HG02759 (cell line): ENCODE measurements at regions not wholly inside any gene's neighbourhood (a gene's known extent, or its start where the extent isn't known, plus 50 kb on each side); places are given as distances from the start of the nearest gene placed in this dataset.
"Not testable (repeated sequence)": the region's sequence is repeated elsewhere in the genome, so short reads cannot be mapped to it uniquely, and the experiment has no call there.

Experiments used
- ATAC-seq: cut with Tn5 transposase; IDR thresholded peaks from one replicate; pipeline ENCODE4 v1.9.1; 2021; ENCODE audit warnings: mild to moderate bottlenecking, moderate library complexity; ENCODE audit not compliant: unreplicated experiment

DNA sequence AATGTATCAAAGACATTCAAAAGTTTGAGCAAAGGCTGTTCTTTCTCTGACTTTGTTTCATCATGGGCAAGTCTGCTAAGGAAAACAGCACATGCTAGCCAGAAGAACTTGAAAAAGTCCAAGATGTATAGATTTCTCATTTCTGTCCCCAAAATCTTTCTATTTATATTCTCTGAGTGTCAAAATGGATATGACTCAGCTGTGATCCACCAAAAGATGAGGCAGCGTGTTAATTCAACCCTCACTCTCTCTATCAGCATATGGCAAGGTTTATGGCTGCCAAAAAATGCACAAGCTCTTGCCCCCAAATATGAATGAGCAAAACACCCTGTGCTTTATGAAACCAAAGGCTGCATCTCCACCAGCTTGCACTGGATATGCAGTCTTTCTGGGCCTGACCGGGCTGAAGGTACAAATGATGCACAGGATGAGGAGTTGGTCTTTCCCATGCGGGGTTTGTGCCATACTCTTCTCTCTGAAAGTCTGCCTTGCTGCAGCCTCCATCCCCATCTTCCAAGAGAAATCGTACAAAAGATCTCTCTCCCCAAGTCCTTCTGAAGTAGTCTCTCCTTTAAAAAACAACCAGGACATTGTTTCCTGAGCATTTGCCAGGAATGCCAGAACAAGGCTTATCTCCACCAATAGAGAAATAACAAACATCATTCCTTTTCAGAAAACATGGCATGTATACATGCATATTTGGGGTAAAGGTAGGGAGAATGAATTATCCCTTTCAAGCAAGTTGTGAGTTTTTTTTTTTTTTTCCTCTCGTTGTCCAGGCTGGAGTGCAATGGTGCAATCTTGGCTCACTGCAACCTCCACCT, 203.4 kb downstream of the TMX1 start:
- ATAC-seq, result no peak

DNA sequence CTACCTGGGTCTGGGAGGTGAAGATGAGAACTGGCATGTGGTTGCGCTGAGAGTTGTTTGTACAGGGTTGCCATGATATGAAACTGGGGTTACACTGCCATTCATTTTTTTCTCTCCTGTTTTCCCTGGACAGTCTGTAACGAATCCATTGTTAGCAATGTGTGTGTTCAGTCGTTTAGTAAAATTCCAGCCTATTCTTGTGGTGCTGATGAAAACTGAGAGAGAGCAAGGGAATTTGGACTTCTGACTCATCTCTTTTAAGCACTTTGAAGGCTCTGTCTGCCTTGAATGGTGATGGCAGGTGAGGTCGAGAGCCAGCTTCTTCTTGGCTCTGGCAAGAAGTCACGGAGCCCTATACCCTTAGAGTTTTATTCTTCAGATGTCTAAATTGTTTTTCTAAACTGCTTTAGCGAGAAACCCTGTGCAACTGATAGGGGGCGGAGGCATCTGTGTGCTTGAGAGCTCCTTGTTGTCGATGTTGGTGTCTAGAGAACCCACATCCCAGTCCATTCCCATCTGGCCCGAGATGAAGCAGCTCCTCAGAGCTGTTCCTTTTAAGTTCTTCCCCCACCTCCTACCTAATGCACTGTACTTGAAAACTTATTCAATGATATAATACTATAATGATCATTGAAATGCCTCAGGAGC, 204.4 kb downstream of the TMX1 start:
- no peak for ATAC-seq

DNA sequence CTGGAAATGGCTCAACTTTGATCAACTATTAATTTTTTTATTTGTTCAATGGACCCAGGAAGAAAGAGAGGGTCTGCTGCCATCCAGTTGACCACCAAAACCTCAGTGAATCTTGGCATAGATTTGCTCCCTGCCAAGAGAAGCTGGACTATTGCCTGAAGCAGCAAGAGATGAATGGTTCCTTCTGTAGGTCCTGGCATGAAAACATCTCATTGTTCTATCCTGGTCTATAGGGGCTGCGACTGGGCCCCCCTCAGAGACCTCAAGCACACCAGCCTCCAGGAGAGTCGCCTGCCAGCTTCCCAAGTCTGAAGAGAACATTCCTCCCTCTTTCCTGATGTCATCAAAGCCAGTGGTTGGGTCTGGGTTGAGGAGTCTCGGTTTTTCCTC, 204.9 kb downstream of the TMX1 start:
- ATAC-seq, result no peak

DNA sequence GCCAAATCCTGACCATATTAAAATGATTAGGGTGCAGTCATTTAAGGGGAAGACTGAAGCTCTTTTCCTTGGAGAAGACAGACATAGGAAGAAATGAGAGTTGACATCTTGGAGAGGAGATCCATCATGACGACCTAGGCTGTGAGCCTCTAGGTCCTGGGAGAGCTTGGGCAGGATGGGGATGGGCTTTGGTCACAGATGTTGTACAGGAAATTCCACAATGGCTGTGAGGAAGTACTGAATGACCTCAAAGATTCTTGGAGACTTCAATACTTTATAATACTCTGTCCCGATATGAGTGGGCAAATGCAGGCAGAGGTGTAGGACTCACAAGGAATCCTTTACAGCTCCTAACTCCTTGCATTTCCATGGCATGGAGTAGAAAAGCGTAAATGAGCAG, 204.9 kb upstream of the FRMD6 start:
- no peak for ATAC-seq

DNA sequence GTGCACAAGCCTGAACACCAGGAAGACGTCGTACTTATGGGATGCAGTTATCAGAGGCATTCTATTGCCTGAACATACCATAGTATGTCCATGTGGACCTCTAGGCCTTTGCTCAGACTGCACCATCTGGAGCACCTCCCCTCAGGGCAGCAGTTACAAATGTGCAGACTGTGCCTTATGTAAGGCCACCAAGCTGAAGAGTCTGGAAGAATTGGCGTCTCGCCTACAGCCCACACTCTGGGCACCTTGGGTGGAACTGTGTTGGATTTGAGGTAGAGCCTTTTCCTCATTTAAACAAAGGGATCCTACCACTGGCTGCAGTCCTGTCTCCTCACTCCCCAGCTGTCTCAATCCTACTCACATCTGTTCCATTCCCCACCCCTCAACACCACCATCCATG, 204.3 kb upstream of the FRMD6 start:
- no peak for ATAC-seq

DNA sequence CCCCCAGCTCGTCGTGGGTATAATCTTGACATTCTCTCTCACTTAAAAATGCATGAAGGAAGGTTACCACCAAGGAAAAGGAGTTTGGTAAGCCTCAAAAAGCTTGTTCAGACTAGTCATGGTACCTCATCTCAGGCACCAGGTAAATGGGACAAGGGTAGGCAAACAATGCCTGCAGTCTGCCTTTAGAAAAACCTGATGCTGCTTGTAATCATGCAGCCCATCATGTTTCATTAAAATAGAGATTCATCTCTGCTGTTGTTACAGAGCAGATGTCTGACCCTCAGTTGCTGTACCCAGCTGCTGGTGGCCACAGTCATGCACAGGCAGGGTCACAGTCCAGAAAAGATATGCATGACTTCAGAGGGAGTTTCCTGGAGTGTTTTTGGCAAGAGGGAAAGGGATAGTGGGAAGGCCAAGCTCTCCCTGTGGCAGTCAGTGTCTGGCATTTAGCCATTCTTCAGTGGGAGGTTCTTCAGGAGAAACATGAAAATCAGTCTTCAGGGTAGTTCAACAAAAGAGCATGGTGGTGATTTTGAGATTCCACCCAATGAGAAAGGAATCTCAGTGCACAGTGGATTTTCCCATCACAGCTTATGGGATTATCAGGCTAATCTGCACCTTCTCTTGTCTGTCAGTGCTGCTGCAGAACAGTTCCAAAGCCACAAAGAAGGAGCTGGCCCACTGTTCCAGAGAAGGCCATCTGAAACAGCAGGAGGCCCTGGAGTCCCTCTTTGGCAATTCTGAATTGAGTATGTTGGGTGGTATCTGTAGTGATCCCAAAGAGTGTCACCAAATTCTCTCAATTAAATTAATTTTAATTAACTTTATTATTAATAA, 202.7 kb upstream of the FRMD6 start:
- no peak for ATAC-seq

DNA sequence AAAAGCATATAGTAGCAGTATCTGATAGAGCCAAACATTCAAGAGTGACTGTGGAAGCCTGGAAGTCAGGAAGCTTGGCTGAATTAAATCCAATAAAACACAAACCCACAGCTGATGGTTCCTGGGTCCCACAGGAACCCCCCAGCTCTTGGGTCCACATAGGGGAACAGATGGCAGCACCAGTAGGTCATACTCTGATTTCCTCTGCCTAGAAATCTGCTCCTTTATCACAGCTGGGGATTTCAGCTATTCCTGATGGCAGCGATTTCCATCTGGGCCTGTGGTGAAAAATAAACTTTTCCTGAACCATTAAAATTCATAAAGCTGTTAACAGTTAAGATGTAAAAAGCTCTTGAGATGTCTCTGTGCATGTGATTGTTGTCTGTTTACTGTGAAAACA, 202.0 kb upstream of the FRMD6 start:
- no peak for ATAC-seq

DNA sequence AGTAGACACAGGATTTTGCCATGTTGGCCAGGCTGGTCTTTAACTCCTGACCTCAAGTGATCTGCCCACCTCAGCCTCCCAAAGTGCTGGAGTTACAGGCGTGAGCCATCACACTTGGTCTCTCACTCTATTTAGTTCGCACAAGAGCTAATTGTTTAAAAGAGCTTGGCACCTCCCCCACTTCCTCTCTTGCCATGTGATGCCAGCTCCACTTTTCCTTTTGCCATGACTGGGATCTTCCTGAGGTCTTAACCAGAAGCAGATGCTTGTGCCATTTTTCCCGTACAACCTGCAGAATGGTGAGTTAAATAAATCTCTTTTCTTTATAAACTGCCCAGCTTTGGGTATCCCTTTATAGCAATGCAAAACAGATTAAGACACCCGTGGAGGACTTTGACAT, 200.1 kb upstream of the FRMD6 start:
- ATAC-seq, result no peak

DNA sequence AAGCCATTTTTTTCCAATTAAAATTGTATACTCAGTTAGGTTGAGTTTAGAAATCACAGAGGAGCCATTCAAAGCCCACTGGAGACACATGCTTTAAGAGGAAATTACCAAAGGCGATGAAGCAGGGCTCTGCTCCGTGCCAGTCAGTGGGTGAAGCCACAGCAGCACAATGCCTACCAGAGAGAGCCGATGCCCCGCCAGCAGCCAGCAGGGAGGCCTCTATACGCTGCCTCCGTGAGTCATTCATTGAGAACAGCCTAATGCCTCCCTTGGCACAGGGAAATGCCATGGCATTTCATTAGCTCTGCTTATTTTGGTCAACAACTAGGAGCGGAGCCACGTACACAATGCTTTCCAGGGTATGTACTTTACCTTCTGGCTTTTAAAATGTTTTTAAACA, 197.8 kb upstream of the FRMD6 start:
- no peak for ATAC-seq

DNA sequence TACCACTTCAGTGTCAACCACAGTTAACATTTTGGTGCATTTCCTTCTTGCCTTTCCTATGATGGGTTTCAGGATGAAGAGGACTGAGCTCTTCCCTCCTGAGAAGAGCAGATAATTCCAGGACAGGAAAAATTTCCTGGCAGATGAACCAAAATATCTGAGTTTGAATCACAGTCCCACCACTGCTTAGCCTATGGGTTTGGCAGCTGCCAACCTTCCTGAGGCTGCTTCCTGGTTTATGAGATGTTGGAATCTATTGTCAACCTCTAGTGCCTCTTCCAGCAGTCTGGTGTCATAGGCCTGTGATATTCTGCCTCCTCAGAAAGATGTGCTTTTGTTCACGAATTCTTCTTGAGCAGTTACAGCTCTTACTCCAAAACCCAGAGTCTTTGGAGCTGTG, 197.4 kb upstream of the FRMD6 start:
- no peak for ATAC-seq

DNA sequence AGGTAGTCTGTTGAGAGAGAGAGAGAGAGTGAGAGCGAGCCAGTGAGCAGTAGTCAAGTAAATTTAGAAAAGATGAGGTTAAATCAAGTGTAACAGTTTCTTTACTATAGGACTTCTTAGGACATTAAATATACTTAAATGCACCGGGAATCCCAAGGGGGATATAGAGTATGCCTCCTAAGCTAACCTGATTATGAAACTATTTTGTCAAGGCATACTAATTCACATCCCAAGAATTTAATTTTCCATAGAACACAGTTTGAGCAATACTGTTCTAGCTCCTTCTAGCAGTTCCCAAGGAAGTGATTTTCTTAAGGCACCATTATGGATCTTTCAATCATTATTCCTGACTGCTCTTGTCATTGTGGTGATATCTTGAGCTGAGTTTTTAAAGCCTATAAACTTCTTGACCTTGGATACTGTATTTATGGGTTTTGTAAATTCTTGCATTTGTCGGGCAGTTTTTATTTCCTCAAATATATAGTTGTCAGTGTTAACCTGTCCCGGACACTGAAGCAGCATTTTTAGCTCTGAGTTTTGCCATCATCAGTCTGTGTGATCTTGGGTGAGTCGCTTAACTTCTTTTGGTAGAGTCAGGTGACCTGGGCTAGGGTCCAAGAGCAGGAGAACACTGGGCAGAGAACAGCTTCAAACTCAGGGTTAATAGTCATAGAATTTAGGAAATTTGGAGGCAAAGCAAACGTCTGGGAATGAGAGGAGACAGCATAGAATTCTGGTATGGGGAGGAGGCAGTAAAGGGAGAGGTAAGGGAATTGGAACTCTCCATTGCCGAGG, 196.5 kb upstream of the FRMD6 start:
- no peak for ATAC-seq

DNA sequence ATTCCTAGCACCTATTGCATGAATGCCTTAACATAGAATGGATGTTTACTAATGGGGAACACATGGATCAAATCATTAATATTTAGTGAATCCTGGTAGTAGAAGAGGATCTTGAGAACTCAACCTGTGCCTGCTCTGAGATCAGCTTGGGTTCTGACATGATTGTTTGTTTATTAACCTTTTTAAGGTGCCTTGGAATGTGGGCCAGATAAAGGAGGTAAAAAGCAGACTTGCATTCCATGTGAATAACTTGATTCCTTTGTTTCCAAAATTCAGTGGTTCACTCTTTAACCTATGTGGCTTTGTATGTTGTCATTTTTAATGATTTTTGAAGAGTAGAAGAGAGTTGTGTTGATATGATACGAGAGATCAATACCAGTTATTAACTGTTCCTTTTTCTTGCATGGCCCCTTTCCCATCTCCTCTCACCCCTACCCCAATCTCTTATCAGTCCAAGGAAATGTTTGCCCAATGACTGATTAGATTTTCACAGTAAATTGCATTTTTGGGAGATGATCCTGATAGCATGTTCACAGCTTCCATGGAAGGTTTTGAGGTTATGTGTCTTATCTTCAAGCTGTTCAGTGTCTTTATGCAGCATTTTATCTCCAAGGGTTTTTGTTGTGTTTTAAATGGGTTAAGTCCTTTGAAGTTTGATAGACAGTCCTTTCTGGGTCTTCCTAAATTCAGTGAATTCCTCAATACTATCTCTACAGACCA, 193.7 kb upstream of the FRMD6 start:
- ATAC-seq, result no peak

DNA sequence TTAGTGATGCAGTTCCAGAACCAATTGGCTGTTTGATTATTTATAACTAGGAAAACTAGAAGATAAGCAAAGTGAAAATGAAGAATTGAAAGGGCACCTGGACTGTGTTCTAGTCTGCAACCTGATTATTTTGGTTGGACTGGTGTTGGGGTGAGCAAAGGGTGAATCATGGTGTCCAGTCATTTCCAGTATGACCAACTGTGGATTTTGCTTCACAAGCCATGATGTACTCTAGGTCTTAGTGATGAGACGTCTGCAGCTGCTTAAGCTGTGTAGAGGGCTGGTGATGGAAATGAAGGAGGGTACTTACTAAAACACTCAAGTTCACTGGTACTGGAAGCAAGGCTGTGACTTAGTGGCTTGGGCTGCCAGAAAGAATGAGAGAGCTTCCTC, 193.2 kb upstream of the FRMD6 start:
- ATAC-seq, result no peak

DNA sequence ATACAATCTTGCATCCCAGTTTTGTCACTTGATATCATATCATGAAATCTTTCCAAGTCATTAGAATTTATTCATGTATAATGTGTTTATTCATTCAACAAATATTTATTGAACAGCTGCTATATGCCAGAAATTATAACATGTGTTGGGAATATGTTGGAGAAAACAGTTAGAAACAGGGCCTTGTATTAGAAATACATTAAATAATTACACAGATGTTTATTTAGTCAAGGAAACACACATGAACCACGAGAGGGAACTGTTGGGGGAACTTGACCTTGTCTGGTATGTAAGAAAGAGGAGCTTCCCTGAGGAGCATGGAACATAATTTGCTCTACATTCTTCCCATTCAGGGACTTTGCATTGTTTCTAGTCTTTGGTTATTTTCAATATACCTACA, 191.7 kb upstream of the FRMD6 start:
- no peak for ATAC-seq

DNA sequence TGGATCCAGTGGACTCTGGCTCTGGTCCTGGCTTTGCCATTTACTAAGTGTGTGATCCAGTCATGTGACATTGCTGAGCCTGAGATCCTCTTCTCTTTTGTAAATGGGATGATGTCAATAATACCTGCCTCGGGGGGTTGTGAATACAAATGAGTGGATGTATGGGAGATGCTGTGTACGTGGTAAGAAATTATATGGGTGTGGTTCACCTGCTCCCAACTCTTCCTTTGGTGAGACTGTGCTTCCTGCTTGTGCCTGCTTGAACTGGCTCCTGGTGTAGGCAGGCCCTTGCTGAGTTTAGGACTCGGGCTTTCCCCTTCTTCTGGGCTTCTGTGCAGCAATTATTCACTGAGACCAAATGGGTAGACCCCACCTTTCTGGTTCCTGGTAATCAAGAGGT, 189.5 kb upstream of the FRMD6 start:
- ATAC-seq, result no peak

DNA sequence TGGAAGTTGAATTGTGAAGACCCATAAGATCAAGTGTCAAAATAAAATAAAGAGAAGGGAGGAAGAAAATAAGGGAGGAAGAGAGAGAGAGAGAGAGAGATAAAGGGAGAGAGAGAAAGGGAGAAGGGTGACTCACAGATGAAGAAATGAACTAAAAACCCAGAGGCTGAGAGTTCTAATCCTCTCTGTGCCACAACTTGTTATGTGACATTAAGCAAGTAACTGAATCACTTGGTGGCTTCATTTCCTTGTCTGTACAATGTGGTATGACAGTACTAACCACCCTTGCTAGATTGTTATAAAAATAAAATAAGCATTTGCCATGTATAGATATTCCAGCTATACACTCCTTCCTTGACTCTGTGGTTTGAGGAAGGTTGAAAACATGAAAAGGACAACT, 189.0 kb upstream of the FRMD6 start:
- ATAC-seq, result no peak

DNA sequence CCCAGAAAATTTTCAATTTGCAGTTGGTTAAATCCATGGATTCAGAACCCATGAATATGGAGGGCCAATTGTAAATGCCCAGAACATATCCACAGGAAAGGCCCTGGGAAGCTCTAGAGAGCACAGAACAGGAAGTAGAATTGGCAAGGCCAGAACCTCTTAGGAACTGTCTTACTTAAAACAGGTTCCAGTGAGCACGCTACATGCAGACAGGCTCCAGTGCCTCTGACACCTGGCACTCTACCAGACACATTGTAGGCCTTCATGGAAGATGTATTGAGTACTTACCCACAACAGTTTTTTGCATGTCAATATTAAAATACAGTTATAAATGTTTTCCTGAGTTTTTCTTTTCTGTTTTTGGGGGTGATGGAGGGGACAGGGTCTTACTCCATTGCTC, 188.2 kb upstream of the FRMD6 start:
- no peak for ATAC-seq

DNA sequence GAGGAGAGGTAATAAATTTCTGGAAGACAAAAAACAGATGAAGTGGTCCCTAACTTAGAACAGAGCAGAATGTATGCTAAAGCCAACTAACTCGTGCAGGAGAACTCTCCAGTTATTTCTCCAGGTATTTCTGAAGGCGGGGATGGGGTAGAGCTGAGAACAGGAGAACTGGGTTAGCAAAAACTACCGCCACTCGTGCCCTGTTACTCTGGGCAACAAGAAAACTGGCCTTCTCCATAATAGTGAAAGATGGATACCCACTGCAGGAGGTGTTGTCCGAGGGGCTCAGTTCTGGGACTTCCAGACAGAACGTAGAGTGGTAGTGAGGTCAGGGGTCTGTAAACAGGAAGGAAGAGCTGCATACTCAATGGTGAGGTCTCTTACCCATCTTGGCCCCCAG, 187.3 kb upstream of the FRMD6 start:
- no peak for ATAC-seq

DNA sequence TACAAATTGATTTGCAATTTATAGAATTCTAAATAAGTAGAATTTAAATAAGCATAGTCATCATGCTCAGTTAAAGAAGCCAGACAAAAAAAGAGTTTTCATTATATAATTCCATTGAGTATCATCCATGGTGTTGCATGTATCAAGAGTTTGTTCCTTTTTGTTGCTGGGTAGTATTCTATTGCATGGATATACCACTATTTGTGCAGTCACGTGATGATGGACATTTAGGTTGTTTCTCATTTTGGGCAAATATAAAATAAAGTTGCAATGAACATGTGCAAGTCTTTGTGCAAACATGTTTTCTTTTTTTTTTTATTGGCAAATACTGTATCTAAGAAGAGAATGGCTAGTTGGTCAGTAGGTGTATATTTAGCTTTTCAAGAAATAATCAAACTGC, 186.2 kb upstream of the FRMD6 start:
- no peak for ATAC-seq

DNA sequence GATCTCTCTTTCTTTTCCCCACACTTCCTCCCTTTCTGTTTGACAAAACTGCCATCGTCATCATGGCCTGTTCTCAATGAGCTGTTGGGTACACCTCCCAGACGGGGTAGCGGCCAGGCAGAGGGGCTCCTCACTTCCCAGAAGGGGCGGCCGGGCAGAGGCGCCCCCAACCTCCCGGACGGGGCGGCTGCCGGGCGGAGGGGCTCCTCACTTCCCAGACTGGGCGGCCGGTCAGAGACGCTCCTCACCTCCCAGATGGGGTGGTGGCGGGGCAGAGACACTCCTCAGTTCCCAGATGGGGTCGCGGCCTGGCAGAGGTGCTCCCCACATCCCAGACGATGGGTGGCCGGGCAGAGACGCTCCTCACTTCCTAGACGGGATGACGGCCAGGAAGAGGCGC, 184.3 kb upstream of the FRMD6 start:
- not testable (repeated sequence) for ATAC-seq
